ENCODE measurements at regions not wholly inside any gene's neighbourhood (a gene's known extent, or its start where the extent isn't known, plus 50 kb on each side); places are given as distances from the start of the nearest gene placed in this dataset.
A peak's percentile ranks its signal among the peaks of the same experiment; 100 is the strongest.

- no peak overlapping the region for H3K9ac ChIP-seq (ENCODE audit: low read length)
- H3K27ac ChIP-seq (ENCODE audit: low read depth, low read length), result no peak overlapping the region
- WGBS (ENCODE audit: extremely low coverage, insufficient coverage, insufficient read length), result no CpG with 5 or more reads among the region's 4 CpGs
- no peak overlapping the region for H3K4ac ChIP-seq (ENCODE audit: low read depth, low read length)
- H2AFZ ChIP-seq (ENCODE audit: insufficient read depth, low read length, poor library complexity), result no peak overlapping the region
- H3K79me2 ChIP-seq (ENCODE audit: control insufficient read depth, insufficient read depth, low read length, poor library complexity), result peaks cover 1% of the 10 kb centered on the region
- no peak for DNase-seq
- no peak overlapping the region for H4K91ac ChIP-seq (ENCODE audit: low read depth, low read length)
- peaks cover 2 to 6% of the 10 kb centered on the region in 2 experiments for H3K4me1 ChIP-seq (ENCODE audit: control insufficient read depth in 1 of 2, insufficient read depth in 2 of 2, low read length in 2 of 2)
- peaks cover 4% of the 10 kb centered on the region for H3K79me1 ChIP-seq (ENCODE audit: low read length)
- peak overlapping the region; percentile 80 for H2BK12ac ChIP-seq (ENCODE audit: low read length)
- H3K36me3 ChIP-seq (ENCODE audit: control insufficient read depth in 1 of 2, insufficient read depth in 2 of 2, low read length in 2 of 2), result no peaks in the 10 kb centered on the region
- no peak overlapping the region for H2AK5ac ChIP-seq (ENCODE audit: low read length)
- no peak overlapping the region for H3K4me3 ChIP-seq (ENCODE audit: low read depth, low read length)
- H4K8ac ChIP-seq (ENCODE audit: low read depth, low read length), result no peak overlapping the region
- no peak overlapping the region for H3K14ac ChIP-seq (ENCODE audit: low read length)
- H3K4me2 ChIP-seq (ENCODE audit: low read length), result no peak overlapping the region
- no peak overlapping the region for H4K12ac ChIP-seq (ENCODE audit: low read depth, low read length)
- no peak overlapping the region for H3K23ac ChIP-seq (ENCODE audit: low read length)
- H3K9me3 ChIP-seq (ENCODE audit: insufficient read depth, low read depth, low read length), result peaks cover 4% of the 10 kb centered on the region
- no peak overlapping the region for H2BK120ac ChIP-seq (ENCODE audit: insufficient read depth, low read length, poor library complexity)
- no peak overlapping the region for H2BK5ac ChIP-seq (ENCODE audit: low read depth, low read length, poor library complexity)
- no peaks in the 10 kb centered on the region for H3K27me3 ChIP-seq (ENCODE audit: insufficient read depth, low read length)
- no peak overlapping the region for H3K18ac ChIP-seq (ENCODE audit: low read length)
Measured at GRCh38 chr3:41126472-41126871, 72.8 kb upstream of the CTNNB1 start.

- H3K18ac ChIP-seq (ENCODE audit: low read length), result no peak overlapping the region
- H2BK12ac ChIP-seq (ENCODE audit: low read length), result peak overlapping the region; percentile 51
- peaks cover 5% of the 10 kb centered on the region for H3K79me1 ChIP-seq (ENCODE audit: low read length)
- no peak overlapping the region for H2BK5ac ChIP-seq (ENCODE audit: low read depth, low read length, poor library complexity)
- no peak overlapping the region for H3K4ac ChIP-seq (ENCODE audit: low read depth, low read length)
- H3K9ac ChIP-seq (ENCODE audit: low read length), result no peak overlapping the region
- no peak overlapping the region for H3K23ac ChIP-seq (ENCODE audit: low read length)
- no peak overlapping the region for H2BK120ac ChIP-seq (ENCODE audit: insufficient read depth, low read length, poor library complexity)
- H3K27ac ChIP-seq (ENCODE audit: low read depth, low read length), result no peak overlapping the region
- no peak overlapping the region for H4K91ac ChIP-seq (ENCODE audit: low read depth, low read length)
- peaks cover 4% of the 10 kb centered on the region for H3K9me3 ChIP-seq (ENCODE audit: insufficient read depth, low read depth, low read length)
- peaks cover 1% of the 10 kb centered on the region for H3K79me2 ChIP-seq (ENCODE audit: control insufficient read depth, insufficient read depth, low read length, poor library complexity)
- peaks cover 3 to 6% of the 10 kb centered on the region in 2 experiments for H3K4me1 ChIP-seq (ENCODE audit: control insufficient read depth in 1 of 2, insufficient read depth in 2 of 2, low read length in 2 of 2)
- no peak overlapping the region for H3K4me2 ChIP-seq (ENCODE audit: low read length)
- no peaks in the 10 kb centered on the region for H3K27me3 ChIP-seq (ENCODE audit: insufficient read depth, low read length)
- H2AFZ ChIP-seq (ENCODE audit: insufficient read depth, low read length, poor library complexity), result no peak overlapping the region
- no peak overlapping the region for H3K4me3 ChIP-seq (ENCODE audit: low read depth, low read length)
- no peaks in the 10 kb centered on the region for H3K36me3 ChIP-seq (ENCODE audit: control insufficient read depth in 1 of 2, insufficient read depth in 2 of 2, low read length in 2 of 2)
- H3K14ac ChIP-seq (ENCODE audit: low read length), result no peak overlapping the region
- WGBS (ENCODE audit: extremely low coverage, insufficient coverage, insufficient read length), result no CpG with 5 or more reads among the region's 1 CpG
- no peak overlapping the region for H4K12ac ChIP-seq (ENCODE audit: low read depth, low read length)
- H4K8ac ChIP-seq (ENCODE audit: low read depth, low read length), result no peak overlapping the region
- no peak overlapping the region for H2AK5ac ChIP-seq (ENCODE audit: low read length)
- no peak for DNase-seq
Measured at GRCh38 chr3:41126961-41127360, 72.3 kb upstream of the CTNNB1 start.

DNA sequence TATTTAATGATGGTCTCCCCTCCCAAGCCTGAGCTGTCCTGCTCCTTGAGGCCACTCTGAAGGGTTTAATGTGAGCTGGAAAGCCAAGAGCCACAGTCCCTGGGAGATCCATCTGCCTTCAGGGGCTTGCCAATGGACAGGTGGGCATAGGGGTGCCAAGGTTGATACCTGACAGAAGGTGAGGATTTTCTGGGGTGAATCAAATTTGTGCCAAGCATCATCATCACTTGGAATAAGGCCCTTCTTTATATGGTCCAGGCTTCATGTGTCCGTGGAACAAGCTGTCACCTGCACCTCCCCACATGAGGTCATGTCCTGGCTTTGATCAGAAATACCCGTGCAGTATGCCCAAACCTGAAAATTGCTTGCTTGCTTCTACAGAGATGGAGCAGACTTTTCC lies 71.9 kb upstream of the CTNNB1 start:
- Histone ChIP-seq H4K91ac (ENCODE audit: low read depth, low read length) (no peak overlapping the region), H3K4me2 (ENCODE audit: low read length) (no peak overlapping the region), H2BK5ac (ENCODE audit: low read depth, low read length, poor library complexity) (no peak overlapping the region), H3K36me3 (ENCODE audit: control insufficient read depth in 1 of 2, insufficient read depth in 2 of 2, low read length in 2 of 2) (no peaks in the 10 kb centered on the region), H2AFZ (ENCODE audit: insufficient read depth, low read length, poor library complexity) (no peak overlapping the region), H4K8ac (ENCODE audit: low read depth, low read length) (no peak overlapping the region), H2BK120ac (ENCODE audit: insufficient read depth, low read length, poor library complexity) (no peak overlapping the region), H3K4me1 (ENCODE audit: control insufficient read depth in 1 of 2, insufficient read depth in 2 of 2, low read length in 2 of 2) (peaks cover 5 to 8% of the 10 kb centered on the region in 2 experiments), H3K27me3 (ENCODE audit: insufficient read depth, low read length) (no peaks in the 10 kb centered on the region), H3K4me3 (ENCODE audit: low read depth, low read length) (no peak overlapping the region), H3K23ac (ENCODE audit: low read length) (no peak overlapping the region), H4K12ac (ENCODE audit: low read depth, low read length) (no peak overlapping the region), H2AK5ac (ENCODE audit: low read length) (no peak overlapping the region), H3K9ac (ENCODE audit: low read length) (no peak overlapping the region), H3K18ac (ENCODE audit: low read length) (no peak overlapping the region), H3K79me2 (ENCODE audit: control insufficient read depth, insufficient read depth, low read length, poor library complexity) (peaks cover 1% of the 10 kb centered on the region), H2BK12ac (ENCODE audit: low read length) (no peak overlapping the region), H3K27ac (ENCODE audit: low read depth, low read length) (no peak overlapping the region), H3K14ac (ENCODE audit: low read length) (no peak overlapping the region), H3K79me1 (ENCODE audit: low read length) (peaks cover 7% of the 10 kb centered on the region), H3K4ac (ENCODE audit: low read depth, low read length) (no peak overlapping the region), H3K9me3 (ENCODE audit: insufficient read depth, low read depth, low read length) (peaks cover 4% of the 10 kb centered on the region)
- no CpG with 5 or more reads among the region's 2 CpGs for WGBS (ENCODE audit: extremely low coverage, insufficient coverage, insufficient read length)
- DNase-seq, result no peak

DNA sequence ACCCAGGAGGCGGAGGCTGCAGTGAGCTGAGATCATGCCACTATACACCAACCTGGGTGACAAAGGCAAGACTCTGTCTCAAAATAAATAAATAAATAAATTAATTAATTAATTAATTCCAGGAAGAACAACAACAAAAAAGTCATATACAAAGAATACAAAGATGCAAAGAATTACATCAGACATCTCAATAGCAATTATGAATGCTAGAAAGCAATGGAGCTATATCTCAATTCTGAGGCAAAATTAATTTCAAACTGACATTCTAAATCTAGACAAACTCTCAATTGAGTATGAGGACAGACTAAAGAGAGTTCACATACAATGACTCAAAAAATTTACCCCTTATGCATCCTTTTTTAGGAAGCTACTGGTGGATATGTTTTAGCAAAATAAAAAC lies 69.6 kb upstream of the CTNNB1 start:
- Histone ChIP-seq H3K14ac (ENCODE audit: low read length) (no peak overlapping the region), H2BK12ac (ENCODE audit: low read length) (no peak overlapping the region), H3K79me2 (ENCODE audit: control insufficient read depth, insufficient read depth, low read length, poor library complexity) (peaks cover 1% of the 10 kb centered on the region), H3K18ac (ENCODE audit: low read length) (no peak overlapping the region), H4K8ac (ENCODE audit: low read depth, low read length) (no peak overlapping the region), H3K4me3 (ENCODE audit: low read depth, low read length) (no peak overlapping the region), H3K4me2 (ENCODE audit: low read length) (no peak overlapping the region), H3K27ac (ENCODE audit: low read depth, low read length) (no peak overlapping the region), H2AFZ (ENCODE audit: insufficient read depth, low read length, poor library complexity) (no peak overlapping the region), H4K12ac (ENCODE audit: low read depth, low read length) (no peak overlapping the region), H3K4me1 (ENCODE audit: control insufficient read depth in 1 of 2, insufficient read depth in 2 of 2, low read length in 2 of 2) (peaks cover 5 to 10% of the 10 kb centered on the region in 2 experiments), H3K27me3 (ENCODE audit: insufficient read depth, low read length) (no peaks in the 10 kb centered on the region), H3K4ac (ENCODE audit: low read depth, low read length) (no peak overlapping the region), H3K36me3 (ENCODE audit: control insufficient read depth in 1 of 2, insufficient read depth in 2 of 2, low read length in 2 of 2) (no peaks in the 10 kb centered on the region), H4K91ac (ENCODE audit: low read depth, low read length) (no peak overlapping the region), H2AK5ac (ENCODE audit: low read length) (no peak overlapping the region), H3K23ac (ENCODE audit: low read length) (no peak overlapping the region), H3K79me1 (ENCODE audit: low read length) (peaks cover 14% of the 10 kb centered on the region), H3K9me3 (ENCODE audit: insufficient read depth, low read depth, low read length) (peaks cover 4% of the 10 kb centered on the region), H2BK5ac (ENCODE audit: low read depth, low read length, poor library complexity) (no peak overlapping the region), H2BK120ac (ENCODE audit: insufficient read depth, low read length, poor library complexity) (no peak overlapping the region), H3K9ac (ENCODE audit: low read length) (no peak overlapping the region)
- DNase-seq, result no peak
- no CpG with 5 or more reads among the region's 1 CpG for WGBS (ENCODE audit: extremely low coverage, insufficient coverage, insufficient read length)

Data from trophoblast cell (in vitro differentiated cells and primary cell).